ENCODE measurements at regions not wholly inside any gene's neighbourhood (a gene's known extent, or its start where the extent isn't known, plus 50 kb on each side); places are given as distances from the start of the nearest gene placed in this dataset.

GRCh38 chr5:101278917-101279316, 375.8 kb upstream of the ST8SIA4 start:
- no peak overlapping the region for H3K27ac ChIP-seq (ENCODE audit: low read depth, low read length, poor library complexity, severe bottlenecking)
- H3K36me3 ChIP-seq (ENCODE audit: insufficient read depth, low read length): no peaks in the 10 kb centered on the region
- H4K20me1 ChIP-seq (ENCODE audit: insufficient read depth, low read length): no peaks in the 10 kb centered on the region
- no peaks in the 10 kb centered on the region for H3K9me3 ChIP-seq (ENCODE audit: low read length)
- DNase-seq (ENCODE audit: low spot score): no peak
- no peaks in the 10 kb centered on the region for H3K4me1 ChIP-seq (ENCODE audit: insufficient read depth, low read length, poor library complexity, severe bottlenecking)
- intact Hi-C loops (cut with micrococcal nuclease; ENCODE audit: unreplicated experiment): no loop called here
- BruUV-seq (replicated peaks): no TSS peak
- H3K9me2 ChIP-seq (ENCODE audit: insufficient read depth, low read length): no peaks in the 10 kb centered on the region
- no peak overlapping the region for H3K4me3 ChIP-seq (ENCODE audit: low read depth, low read length, poor library complexity, severe bottlenecking)
- ChIA-PET POLR2A (interaction anchor here (0.6 kb wide), 1 partner anchor 522 kb away, joined by 3 read pairs; no protein-coding TSS in a partner anchor), CTCF (ENCODE audit: unreplicated experiment) (no interaction called here)
- TF ChIP-seq EZH2phosphoT487 (IDR thresholded peaks at IDR 0.05; ENCODE audit: borderline replicate concordance, low read depth, low read length) (no peak), CTCF (conservative IDR thresholded peaks at IDR 0.05; ENCODE audit: low read length) (no peak)
- no peak overlapping the region for H3K4me2 ChIP-seq (ENCODE audit: low read length)
- H2AFZ ChIP-seq (ENCODE audit: low read length): no peak overlapping the region
- H3K79me2 ChIP-seq (ENCODE audit: insufficient read depth, low read depth, low read length): no peaks in the 10 kb centered on the region

GRCh38 chr5:101278011-101278687, 375.1 kb upstream of the ST8SIA4 start:
- H3K4me2 ChIP-seq (ENCODE audit: low read length): no peak overlapping the region
- POLR2A ChIA-PET: no interaction called here
- intact Hi-C loops (cut with micrococcal nuclease; ENCODE audit: unreplicated experiment): no loop called here
- no peak overlapping the region for H2AFZ ChIP-seq (ENCODE audit: low read length)
- H3K36me3 ChIP-seq (ENCODE audit: insufficient read depth, low read length): no peaks in the 10 kb centered on the region
- no peaks in the 10 kb centered on the region for H4K20me1 ChIP-seq (ENCODE audit: insufficient read depth, low read length)
- H3K27ac ChIP-seq (ENCODE audit: low read depth, low read length, poor library complexity, severe bottlenecking): no peak overlapping the region
- no peaks in the 10 kb centered on the region for H3K79me2 ChIP-seq (ENCODE audit: insufficient read depth, low read depth, low read length)
- H3K9me2 ChIP-seq (ENCODE audit: insufficient read depth, low read length): no peaks in the 10 kb centered on the region
- no peak for TF ChIP-seq CTCF (conservative IDR thresholded peaks at IDR 0.05; ENCODE audit: low read length)
- BruUV-seq (replicated peaks): no TSS peak
- H3K4me3 ChIP-seq (ENCODE audit: low read depth, low read length, poor library complexity, severe bottlenecking): no peak overlapping the region
- DNase-seq (ENCODE audit: low spot score): no peak
- CTCF ChIA-PET (ENCODE audit: unreplicated experiment): no interaction called here
- H3K4me1 ChIP-seq (ENCODE audit: insufficient read depth, low read length, poor library complexity, severe bottlenecking): no peaks in the 10 kb centered on the region
- no peaks in the 10 kb centered on the region for H3K9me3 ChIP-seq (ENCODE audit: low read length)

- Histone ChIP-seq H3K9me2 (ENCODE audit: insufficient read depth, low read length) (no peaks in the 10 kb centered on the region), H3K4me1 (ENCODE audit: insufficient read depth, low read length, poor library complexity, severe bottlenecking) (no peaks in the 10 kb centered on the region), H2AFZ (ENCODE audit: low read length) (no peak overlapping the region), H3K79me2 (ENCODE audit: insufficient read depth, low read depth, low read length) (no peaks in the 10 kb centered on the region), H3K27ac (ENCODE audit: low read depth, low read length, poor library complexity, severe bottlenecking) (no peak overlapping the region), H4K20me1 (ENCODE audit: insufficient read depth, low read length) (no peaks in the 10 kb centered on the region), H3K9me3 (ENCODE audit: low read length) (no peaks in the 10 kb centered on the region), H3K36me3 (ENCODE audit: insufficient read depth, low read length) (no peaks in the 10 kb centered on the region), H3K4me2 (ENCODE audit: low read length) (no peak overlapping the region), H3K4me3 (ENCODE audit: low read depth, low read length, poor library complexity, severe bottlenecking) (no peak overlapping the region)
- no TSS peak for BruUV-seq (replicated peaks)
- DNase-seq (ENCODE audit: low spot score): no peak
- ChIA-PET POLR2A (no interaction called here), CTCF (ENCODE audit: unreplicated experiment) (no interaction called here)
- TF ChIP-seq CTCF (conservative IDR thresholded peaks at IDR 0.05; ENCODE audit: low read length): no peak
- intact Hi-C loops (cut with micrococcal nuclease; ENCODE audit: unreplicated experiment): no loop called here
Observed at GRCh38 chr5:101271945-101272344, 368.9 kb upstream of the ST8SIA4 start.

All from OCI-LY7 (cell line).